Stimulated activated naive CD8-positive, alpha-beta T cell treated with anti-CD3 and anti-CD28 coated beads, Interleukin-15, Interleukin-2, amounts not matched to agents 100 U/mL and 50 U/mL, for 24 hours (primary cell): ENCODE measurements at regions not wholly inside any gene's neighbourhood (a gene's known extent, or its start where the extent isn't known, plus 50 kb on each side); places are given as distances from the start of the nearest gene placed in this dataset.
"Not testable (repeated sequence)": the region's sequence is repeated elsewhere in the genome, so short reads cannot be mapped to it uniquely, and the experiment has no call there.

Experiments used
- ATAC-seq: fragments of 150-1000 bp; cut with Tn5 transposase; one replicate; pipeline ENCODE4 v1.10.0; 2021
- DNase-seq: peaks from one replicate; pipeline ENCODE4 v3.0.0; 2021

DNA sequence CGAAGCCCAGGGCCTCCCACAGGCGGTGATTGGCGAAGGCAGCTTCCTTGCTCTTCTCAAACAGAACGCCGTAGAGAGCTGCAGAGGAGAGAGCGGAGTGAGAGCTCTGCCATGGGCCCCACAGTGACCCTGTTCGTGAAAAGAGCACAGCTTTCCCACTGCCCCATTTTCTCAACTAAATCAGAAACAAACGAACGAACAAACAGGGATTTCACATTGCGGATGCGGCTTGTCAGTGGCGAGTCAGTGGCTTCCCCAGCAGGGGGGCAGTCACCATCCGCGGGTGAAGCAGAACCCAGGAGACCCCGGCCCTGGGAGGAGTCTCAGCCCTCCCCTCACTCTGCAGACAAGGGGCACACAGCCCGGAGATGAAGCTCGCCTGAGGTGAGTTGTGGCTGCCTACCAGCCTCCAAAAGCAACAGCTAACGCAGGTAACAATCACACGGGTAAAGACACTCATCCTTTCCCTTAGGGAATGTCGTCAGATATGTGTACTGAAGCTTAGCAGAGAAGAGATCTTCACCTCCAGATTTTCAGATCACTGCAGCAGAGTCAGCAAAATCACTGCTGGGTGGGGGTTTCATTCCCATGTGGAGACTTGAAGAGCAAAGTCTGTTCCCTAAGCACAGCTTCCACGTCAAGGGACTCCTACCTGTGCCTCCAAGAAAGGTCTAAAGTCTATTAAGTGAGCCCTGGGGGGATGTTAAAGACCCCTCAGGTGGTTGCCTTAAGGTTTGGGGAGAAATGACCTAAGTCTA is 51.2 kb upstream of the GPR31 start:
- ATAC-seq (no peak), DNase-seq (no peak)

DNA sequence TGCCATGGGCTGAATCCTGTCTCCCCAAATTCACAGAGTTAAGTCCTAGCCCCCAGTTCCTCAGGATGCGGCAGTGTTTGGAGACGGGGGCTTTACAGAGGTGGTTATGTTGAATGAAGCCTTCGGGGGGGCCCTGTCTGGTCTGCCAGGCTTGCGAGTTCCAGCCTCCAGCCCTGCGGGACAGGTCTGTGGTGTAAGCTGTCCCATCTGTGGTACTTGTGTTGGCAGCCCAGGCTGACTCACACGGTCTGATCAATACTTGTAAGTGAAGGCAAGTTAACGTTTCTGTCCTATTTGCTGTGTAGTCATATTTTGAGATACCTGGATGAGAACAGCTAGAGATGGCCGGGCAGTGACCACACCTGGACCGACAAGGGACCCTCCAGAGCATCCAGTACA is 51.8 kb upstream of the GPR31 start:
- no peak for ATAC-seq
- no peak for DNase-seq

DNA sequence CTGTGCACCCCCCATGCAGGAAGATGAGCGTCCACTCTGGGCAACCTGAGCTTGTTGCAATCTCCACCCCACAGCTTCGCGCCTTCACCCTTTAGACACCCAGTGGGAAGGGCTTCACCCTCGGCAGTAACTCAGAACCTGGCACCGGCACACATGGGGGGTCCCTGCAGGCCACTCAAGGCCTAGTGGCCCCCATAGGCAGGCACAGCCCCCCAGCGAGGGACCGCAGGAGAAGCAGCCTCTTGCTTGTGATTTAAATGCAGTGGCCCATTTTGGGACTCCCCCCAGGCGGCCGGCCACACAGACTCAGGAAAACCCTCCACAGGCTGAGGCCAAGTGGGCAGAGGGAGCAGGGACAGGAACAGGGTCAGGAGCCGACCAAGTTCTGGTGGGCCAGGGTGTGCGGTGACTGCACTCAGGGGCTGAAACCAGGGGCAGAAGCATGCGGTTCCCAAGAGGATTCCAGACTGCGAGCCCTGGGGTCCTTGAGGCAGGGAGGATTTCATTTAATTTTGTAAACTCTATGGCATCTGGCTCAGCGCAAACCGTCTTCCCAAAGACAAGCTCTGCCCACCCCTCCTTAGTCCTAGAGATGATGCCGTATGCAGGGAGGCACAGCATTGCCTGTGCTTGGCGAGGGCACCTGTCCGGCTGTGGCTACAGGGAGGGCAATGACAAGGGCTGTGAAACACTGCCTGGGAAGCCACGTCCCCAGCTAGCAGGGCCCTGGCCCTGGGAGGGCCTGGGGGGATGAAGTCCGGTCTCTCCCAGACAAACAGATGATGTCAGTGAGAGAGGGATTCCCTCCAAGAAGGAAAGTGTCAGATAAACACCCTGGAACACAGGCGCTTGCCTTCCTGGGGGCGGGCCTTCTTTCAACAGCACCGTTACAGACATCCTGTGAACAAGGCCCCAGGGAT is 52.9 kb upstream of the GPR31 start:
- ATAC-seq (no peak), DNase-seq (no peak)

DNA sequence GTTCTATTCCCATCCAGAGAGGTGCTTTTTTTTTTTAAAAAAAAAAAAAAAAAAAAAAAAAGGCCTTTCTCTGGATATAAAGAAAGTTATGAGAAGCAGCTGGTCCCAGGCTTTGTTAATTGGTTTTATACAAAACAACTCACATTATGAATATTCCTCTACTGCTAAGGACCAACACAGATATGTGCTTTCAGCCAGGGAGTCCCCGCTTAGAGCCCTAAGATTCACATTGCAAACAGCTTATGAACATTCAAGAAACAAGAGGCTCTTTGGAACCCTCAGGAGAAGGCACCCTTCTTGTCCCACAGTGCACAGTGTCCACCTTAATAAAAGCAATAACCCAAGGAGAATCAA is 53.5 kb upstream of the GPR31 start:
- DNase-seq: no peak
- ATAC-seq: no peak

DNA sequence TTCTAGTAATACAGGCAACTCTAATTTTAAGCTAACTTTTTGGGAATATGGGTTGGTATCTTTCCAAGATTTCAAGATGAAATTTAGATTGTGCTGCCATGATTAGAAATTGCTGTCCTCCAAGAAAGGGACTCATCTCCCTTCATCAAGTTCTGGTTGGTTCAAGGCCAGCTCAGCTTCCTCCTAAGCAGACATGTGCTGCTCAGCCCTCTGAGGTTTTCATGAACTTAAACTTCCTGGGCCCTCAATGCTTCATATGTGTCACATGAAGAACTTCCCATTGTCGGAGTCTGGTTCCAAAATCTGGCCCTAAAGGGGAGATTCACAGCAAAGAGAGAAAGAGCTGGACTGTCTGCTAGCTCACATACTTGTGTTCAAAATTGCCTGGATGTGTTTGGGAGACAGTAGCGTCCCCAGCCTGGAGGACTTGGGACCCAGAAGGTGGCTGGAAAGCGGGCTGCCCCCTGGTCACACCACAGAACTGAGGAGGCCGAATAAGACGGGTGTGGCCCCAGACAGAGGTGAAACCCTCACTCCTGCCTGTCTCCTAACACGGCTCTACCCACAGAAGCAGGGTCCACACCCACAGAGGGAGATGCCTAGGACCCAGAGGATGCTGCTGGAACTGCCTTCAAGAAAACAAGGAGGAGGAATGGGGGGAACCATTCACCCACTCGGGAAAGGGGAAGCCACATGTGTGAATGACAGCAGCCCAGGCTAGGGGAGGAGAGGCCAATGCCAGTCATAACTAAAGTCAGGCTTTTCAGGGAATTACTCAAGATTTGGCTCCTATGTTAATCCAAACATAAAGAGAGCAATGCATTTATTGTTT is 54.3 kb upstream of the GPR31 start:
- ATAC-seq: no peak

DNA sequence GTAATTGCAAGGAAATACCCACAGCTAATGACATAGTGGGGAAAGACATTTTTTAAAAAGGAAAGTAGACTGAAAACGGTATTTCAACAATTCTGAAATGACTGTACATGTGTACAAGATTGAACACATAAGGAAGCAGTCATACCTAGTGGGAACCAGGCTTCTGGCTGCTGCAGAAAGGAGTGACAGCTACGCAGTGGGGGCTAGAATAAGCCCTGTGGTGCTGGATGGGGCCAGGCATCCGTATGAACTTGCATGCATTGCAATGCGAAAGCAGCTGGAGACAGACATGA is 54.9 kb upstream of the GPR31 start:
- ATAC-seq: no peak
- DNase-seq: no peak

More for the DNA sequence above, 54.3 kb upstream of the GPR31 start:
- no peak for DNase-seq

DNA sequence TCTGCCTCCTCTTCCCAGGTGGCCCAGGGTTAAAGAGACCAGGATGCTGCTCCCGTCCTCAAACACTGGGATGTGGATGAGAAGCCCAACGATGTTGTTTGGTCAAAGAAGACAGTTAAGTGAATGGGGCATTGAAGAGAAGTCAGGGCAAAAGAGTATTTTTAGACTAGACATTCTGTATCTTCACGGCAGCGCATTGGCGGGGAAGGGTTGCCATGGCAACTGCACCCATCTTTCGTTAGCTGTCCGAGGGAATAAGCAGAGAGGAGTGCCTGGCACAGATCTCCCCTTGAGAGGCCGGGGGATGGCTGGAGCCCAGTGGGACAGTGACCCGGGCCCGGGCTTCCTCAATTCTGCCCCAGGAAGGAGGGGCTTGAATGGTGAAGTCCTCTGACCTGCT is 56.4 kb upstream of the GPR31 start:
- no peak for ATAC-seq

DNA sequence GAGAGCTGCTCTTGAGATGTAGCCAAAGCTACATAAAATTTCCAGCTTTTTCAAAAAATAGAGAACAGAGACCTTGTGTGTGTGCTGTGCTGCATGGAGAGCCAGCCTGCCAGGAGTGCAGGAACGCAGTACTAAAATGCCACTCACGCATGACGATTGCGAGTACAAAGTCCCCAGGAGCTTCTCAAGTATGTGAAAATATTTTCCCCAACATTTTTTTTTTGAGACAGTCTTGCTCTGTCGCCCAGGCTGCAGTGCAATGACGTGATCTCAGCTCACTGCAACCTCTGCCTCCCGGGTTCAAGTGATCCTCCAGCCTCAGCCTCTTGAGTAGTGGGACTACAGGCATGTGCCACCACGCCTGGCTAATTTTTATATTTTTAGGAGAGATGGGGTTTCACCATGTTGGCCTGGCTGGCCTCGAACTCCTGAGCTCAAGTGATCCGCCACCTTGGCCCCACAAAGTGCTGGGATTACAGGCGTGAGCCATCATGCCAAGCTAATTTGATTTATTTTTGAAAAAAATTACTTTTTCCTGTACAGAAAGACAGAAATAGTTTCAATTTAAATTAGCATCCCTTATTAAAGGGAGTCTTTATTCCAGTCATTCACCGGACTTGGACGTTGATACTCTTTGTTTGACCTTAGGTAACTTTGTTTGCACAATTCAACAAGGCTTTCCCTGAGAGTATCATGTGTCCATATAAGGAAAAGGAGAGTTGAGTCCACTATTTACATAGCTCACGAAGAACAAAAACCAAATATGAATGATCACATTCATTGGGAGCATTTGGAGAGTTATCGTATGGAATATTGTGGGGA is 57.9 kb upstream of the GPR31 start:
- ATAC-seq, DNase-seq: not testable (repeated sequence)

More for the DNA sequence above, 56.4 kb upstream of the GPR31 start:
- DNase-seq: no peak

DNA sequence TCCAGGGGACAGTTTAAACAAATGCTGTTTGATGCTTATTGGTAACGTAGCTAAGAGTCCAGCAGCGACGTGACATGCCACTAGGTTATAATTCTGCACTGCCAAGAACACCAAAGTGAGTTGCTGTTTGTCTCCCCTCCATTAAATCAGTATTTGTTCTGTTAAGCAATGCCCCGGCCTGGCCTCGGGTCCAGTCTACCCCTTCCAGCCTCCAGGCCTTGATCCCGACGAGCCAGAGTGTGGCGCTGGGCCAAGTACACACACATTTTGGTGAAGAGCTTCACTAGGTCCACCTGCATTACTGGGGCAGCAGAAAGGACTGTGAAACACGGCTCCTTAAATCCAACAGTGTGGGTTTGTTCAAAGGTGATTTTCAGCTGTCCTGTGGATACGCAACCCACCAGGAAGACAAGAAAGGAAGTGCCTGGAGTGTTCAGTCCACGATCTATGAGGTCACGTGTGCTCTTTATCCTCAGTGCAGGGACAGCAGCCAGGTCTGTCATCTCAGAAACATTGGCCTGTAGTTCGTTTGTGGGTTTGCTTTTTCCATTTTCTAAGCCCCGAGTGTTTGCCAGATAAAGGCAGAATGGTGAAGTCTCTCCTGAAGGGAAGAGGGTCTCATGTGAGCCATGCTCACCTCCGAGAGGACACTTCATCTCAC is 58.7 kb upstream of the GPR31 start:
- not testable (repeated sequence) for ATAC-seq

DNA sequence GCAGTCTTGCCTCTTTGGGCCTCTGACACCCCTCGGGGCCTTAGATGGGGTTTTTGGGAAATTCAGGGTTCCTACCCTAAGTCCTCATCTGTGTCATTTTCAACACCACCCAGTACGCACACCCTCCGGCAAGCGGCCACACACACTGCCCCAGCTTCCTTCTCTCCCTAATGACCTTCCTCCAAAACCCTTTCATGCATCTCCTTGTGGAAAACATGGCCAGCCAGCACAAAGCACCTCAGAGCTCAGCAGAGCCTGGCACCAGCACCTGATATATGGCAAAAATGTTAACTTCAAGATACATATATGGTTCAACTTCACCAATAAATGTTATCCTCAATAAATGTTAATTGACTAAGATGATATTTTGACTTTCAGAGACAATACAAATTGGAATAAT is 59.3 kb upstream of the GPR31 start:
- not testable (repeated sequence) for DNase-seq, ATAC-seq

More for the DNA sequence above, 58.7 kb upstream of the GPR31 start:
- not testable (repeated sequence) for DNase-seq

DNA sequence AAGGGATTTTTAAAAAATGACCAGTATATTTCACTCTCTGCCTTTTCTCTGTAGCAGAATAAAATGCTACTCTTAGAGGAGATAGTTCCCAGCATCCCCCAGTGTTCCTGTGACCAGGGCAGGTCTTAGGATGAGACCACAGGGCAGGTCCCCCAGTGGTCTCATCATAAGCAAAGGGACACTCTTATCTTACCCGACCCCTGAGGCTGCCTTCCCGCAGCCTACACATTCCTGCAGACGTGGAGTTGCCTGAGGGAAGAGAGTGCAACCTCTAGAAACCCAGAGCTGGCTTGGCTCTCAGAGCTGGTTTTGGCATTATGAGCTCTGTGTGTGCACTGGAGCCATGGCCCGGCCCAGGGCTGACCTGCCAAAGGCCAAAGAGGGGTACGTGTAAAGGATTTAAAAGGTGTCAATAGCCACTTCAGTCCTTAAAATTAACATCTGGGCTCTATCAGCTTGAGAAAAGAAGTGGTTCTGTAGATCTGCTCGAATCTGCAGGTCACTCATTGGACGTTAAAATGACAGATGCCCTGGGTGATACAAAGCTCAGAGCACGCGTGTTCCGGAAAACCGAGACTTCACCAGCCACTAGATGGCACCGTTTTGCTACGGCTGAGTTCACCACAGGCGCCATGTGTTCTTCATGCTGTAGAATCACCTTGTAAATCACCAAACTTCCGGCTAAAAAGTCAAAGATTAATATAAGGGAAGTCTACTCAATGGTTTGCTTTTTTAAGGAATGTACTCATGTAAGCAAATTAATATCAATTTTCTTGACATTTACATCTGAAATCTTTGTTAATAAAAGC is 60.4 kb upstream of the GPR31 start:
- DNase-seq: peak; percentile 20

DNA sequence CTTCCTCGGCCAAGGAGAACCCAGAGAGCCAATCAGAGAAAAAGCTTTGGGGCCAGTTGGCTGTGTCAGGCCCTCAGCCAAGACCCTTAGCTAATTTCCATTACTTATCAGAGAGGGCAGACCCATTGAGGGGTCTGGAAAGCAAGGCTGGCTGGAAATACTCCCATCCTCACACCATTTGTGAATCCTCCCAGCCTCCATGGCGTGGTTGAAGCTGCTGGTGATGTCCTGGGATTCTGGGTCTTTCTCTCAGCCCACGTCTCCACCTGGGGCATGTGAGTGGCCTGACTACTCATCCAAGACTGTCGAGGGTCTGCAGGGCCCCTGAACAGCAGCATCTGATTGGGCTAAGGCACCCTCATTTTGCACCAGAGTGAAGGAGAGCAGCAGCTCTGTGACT is 61.3 kb upstream of the GPR31 start:
- DNase-seq, ATAC-seq: not testable (repeated sequence)

More for the DNA sequence above, 60.4 kb upstream of the GPR31 start:
- ATAC-seq: peak; percentile 72

DNA sequence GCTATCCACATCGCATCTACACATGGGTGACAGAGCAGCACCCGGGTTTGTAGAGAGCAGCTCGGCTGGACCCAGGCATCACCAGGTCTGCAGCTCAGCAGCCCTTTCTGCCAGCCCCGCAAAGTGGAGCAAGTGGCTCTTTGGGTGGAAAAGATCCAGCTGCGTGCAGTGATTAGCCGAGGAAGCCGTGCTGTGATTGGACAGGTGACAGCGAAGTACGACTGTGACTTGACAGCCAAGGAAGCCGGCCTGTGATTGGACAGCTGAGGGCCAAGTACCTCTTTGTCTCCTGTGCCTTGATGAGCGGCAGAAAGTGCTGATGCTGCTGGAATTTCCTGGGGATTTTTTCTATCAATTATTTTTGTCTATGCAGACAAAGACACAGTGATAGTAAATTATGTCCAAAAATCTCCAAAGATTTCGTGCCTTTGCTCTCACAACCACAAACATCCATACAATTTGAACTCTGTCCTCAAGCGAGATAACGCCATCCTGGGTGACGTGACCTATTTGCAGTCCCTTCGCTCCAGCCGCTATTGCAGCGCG is 62.3 kb upstream of the GPR31 start:
- no peak for ATAC-seq
- no peak for DNase-seq

DNA sequence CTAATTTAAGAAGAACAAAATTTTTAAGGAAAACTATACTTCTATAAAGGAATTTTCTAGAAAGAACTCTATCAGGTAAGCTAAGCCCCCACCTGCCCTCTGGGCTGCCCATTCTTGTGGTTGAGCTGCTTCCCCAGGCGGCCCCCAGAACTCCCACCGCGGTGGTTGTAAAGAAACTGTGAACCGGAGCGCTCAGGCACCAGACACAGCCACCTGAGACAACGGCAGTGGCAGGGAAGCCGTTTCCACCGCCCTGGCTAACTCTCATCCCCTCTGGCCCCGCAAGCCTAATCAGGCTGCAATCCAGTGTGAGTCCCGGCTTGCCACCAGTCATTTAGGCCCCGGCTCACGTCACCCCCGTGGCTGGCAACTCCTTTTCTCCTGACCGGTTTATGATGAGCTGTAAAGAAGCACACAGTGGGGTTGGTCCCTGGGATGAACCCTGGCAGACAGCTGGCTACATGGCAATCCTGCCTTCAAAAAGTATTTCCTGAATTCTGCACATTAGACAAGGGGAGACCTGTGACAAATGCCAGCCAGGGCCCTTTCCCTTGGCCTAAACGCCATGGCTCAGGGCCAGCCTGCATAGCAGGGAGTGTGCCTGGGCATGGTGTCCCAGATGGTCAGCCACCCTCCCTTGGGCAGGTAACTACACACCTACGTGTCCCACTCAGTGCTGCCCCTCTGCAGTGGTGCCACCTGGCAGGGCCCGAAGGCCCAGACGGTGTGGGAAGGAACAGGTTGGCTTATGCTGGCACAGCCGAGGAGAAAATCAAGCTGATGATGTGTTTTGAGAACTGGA is 63.8 kb upstream of the GPR31 start:
- ATAC-seq (no peak), DNase-seq (no peak)

DNA sequence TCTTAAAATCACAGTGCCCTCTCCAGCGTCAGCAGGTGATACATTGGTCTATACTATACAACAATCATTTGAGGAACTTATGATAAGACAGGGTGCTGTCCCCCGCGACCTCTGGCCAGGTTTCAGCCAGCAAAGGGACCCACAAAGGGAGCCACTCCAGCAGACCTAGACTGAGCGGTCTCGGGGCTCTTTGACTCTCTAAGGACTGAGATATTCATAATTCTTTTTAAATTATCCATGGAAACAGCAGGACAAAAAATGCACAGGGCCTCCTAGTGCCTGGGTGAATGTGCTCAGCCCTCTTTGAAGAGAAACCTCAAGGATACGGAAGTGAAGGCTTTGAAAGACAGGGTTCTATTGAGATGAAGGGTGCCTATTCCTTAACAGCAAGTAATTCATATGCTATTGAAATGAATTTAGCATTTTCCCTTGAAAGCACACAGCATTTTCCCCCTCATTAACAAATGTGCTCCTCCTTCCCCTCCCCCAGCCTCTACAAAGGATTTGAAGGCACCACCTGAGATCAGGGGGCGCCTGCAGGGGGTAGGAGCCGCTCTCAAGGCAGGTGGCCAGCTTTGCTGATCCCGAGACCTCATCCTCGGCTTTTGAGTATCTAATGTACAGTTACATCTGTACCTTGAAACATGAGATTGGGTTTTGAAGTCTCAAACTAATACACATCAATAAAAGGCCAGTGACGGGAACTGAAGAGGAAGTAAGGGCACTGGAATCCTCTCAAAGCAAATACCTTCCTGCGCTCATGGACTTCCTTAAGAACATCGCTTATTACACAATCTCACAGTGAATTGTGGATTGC is 65.3 kb upstream of the UNC93A start:
- not testable (repeated sequence) for ATAC-seq, DNase-seq

DNA sequence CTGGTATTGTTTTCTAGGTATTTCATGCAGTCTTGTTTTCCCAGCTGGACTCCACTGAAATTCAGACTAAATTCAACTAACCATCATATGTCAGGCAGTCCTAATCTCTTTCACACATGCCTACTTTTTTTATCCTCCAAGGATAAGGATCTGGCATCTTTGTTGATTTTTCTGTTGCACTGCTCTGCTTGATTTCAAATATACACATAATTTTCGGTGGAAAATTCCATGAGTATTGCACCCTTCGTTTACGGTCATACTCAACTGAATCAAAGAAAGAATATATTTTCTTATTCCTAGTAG is 64.8 kb upstream of the UNC93A start:
- no peak for ATAC-seq
- DNase-seq: no peak

DNA sequence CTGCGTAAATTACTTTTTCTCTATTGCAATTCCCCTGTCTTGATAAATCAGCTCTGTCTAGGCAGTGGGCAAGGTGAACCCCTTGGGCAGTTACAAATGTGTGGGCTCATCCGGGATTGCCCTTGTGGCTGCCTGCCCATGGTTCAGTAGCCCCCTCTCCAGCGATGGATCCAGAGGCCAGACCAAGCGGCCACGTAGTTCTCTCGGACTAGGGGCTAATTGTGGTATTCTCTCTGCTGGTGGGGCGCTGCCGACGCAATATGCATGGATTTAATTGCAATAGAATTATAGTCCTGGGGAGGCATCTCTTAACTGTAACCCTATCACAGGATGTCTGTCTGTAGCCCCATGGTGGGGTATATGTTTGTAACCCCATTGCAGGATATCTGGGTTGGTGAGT is 64.3 kb upstream of the UNC93A start:
- DNase-seq: no peak
- no peak for ATAC-seq

DNA sequence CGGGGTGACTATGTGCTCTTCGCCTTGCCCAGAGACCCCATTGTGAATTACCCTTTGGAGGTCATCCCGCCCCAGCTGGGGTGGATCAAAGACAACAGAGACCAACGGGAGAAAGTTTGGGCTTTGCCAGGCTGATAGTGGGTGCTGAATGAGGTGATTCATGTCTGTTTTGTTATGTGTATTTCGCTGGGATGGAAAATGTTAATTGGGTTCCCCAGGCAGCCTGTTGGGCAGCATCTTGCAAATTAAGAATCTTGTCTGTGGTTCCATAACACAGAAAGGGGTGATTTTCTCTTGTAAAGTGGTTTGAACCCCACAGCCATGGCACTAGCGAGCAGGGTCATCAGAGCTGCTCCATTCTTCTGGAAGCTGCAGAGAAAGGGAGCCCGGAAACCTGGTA is 63.1 kb upstream of the UNC93A start:
- no peak for ATAC-seq
- no peak for DNase-seq
